HT-29 (cell line): ENCODE measurements at regions not wholly inside any gene's neighbourhood (a gene's known extent, or its start where the extent isn't known, plus 50 kb on each side); places are given as distances from the start of the nearest gene placed in this dataset.
"Not testable (repeated sequence)": the region's sequence is repeated elsewhere in the genome, so short reads cannot be mapped to it uniquely, and the experiment has no call there.

Experiments used
- DNase-seq: peaks from one replicate; pipeline ENCODE4 v3.0.0-alpha.2; 2015; ENCODE audit warnings: low spot score

- peak; percentile 29 for DNase-seq
Observed at GRCh38 chr3:182621435-182622240, 171.7 kb upstream of the ATP11B start.

- DNase-seq = no peak
Observed at GRCh38 chr3:182622241-182622545, 171.1 kb upstream of the ATP11B start.

- peak; percentile 50 for DNase-seq
Observed at GRCh38 chr3:182626484-182627467, 166.5 kb upstream of the ATP11B start.

- no peak for DNase-seq
Observed at GRCh38 chr3:182628531-182628930, 164.8 kb upstream of the ATP11B start.

- no peak for DNase-seq
Observed at GRCh38 chr3:182629521-182629920, 163.8 kb upstream of the ATP11B start.

GRCh38 chr3:182631183-182632076, 161.9 kb upstream of the ATP11B start:
- DNase-seq = no peak

- DNase-seq = no peak
Observed at GRCh38 chr3:182632077-182632393, 161.3 kb upstream of the ATP11B start.

- DNase-seq = no peak
Observed at GRCh38 chr3:182633186-182633585, 160.1 kb upstream of the ATP11B start.

- no peak for DNase-seq
Observed at GRCh38 chr3:182636646-182637045, 156.7 kb upstream of the ATP11B start.

- DNase-seq = no peak
Observed at GRCh38 chr3:182637350-182638110, 155.8 kb upstream of the ATP11B start.

- DNase-seq = no peak
Observed at GRCh38 chr3:182644013-182644412, 149.3 kb upstream of the ATP11B start.

- no peak for DNase-seq
Observed at GRCh38 chr3:182644790-182645433, 148.4 kb upstream of the ATP11B start.

- DNase-seq = no peak
Observed at GRCh38 chr3:182650568-182651128, 142.7 kb upstream of the ATP11B start.

GRCh38 chr3:182651461-182651860, 141.8 kb upstream of the ATP11B start:
- peak; percentile 28 for DNase-seq

GRCh38 chr3:182653065-182653464, 140.2 kb upstream of the ATP11B start:
- not testable (repeated sequence) for DNase-seq

GRCh38 chr3:182668541-182668940, 124.8 kb upstream of the ATP11B start:
- no peak for DNase-seq

- DNase-seq = no peak
Observed at GRCh38 chr3:182668974-182669373, 124.3 kb upstream of the ATP11B start.

GRCh38 chr3:182671541-182671940, 121.8 kb upstream of the ATP11B start:
- DNase-seq = no peak

GRCh38 chr3:182671942-182672341, 121.4 kb upstream of the ATP11B start:
- DNase-seq = peak; percentile 10

GRCh38 chr3:182673336-182673735, 120.0 kb upstream of the ATP11B start:
- DNase-seq = no peak
